Prostate gland (tissue), 2 donors: ENCODE measurements at regions not wholly inside any gene's neighbourhood (a gene's known extent, or its start where the extent isn't known, plus 50 kb on each side); places are given as distances from the start of the nearest gene placed in this dataset.
A peak's percentile ranks its signal among the peaks of the same experiment; 100 is the strongest.
"Not testable (repeated sequence)": the region's sequence is repeated elsewhere in the genome, so short reads cannot be mapped to it uniquely, and the experiment has no call there.

Source experiments
- DNase-seq: peaks from one replicate; pipeline ENCODE4 v3.0.0-alpha.2; 2019; ENCODE audit warnings: low spot score
- H3K27ac ChIP-seq, 2 donors: fragments of 200-600 bp; sonication (generic); 2 replicates each; pipeline ENCODE4 v1.5.1; 2017 to 2019
- H3K27me3 ChIP-seq: fragments of 200-600 bp; sonication (generic); replicated peaks from 2 replicates; pipeline ENCODE4 v1.5.1; 2019; ENCODE audit not compliant: insufficient read depth
- H3K36me3 ChIP-seq, 2 donors: fragments of 200-600 bp; sonication (generic); 1 replicate in 1 of 2; 2 replicates in 1 of 2; pipeline versions ENCODE4 v1.5.1 to v1.8.1; 2017 to 2019
- H3K4me1 ChIP-seq: fragments of 200-600 bp; sonication (generic); replicated peaks from 2 replicates; pipeline ENCODE4 v1.5.1; 2019
- H3K4me3 ChIP-seq, 2 donors: fragments of 200-600 bp; sonication (generic); 2 replicates each; pipeline ENCODE4 v1.5.1; 2017 to 2019
- H3K9me3 ChIP-seq: fragments of 200-600 bp; sonication (generic); 2 replicates; pipeline ENCODE4 v1.5.1; 2017
- CTCF ChIP-seq, 4 experiments: fragments of 200-600 bp in 2 of 4; fragments of 450-650 bp in 2 of 4; sonication (generic) in 2 of 4; IDR thresholded peaks; 1 replicate in 3 of 4; 2 replicates in 1 of 4; pipeline ENCODE4 v1.5.1; 2016 to 2019; ENCODE audit warnings: antibody characterized with exemption in 4 of 4, mild to moderate bottlenecking in 2 of 4, moderate library complexity in 2 of 4
- POLR2A ChIP-seq: fragments of 450-650 bp; IDR thresholded peaks from one replicate; pipeline ENCODE4 v1.6.1; 2016; ENCODE audit warnings: antibody characterized with exemption, mild to moderate bottlenecking
- POLR2AphosphoS5 ChIP-seq: sonication (generic); formaldehyde crosslinking; IDR thresholded peaks from one replicate; pipeline ENCODE4 v1.6.1; 2017; ENCODE audit warnings: antibody characterized with exemption
- WGBS: methylation state at CpG from one replicate; pipeline ENCODE4 v1.1.5; 2018; 5-methylcytosine and 5-hydroxymethylcytosine counted together
- intact Hi-C: fragments of 100-400 bp; cut with DNase I; formaldehyde crosslinking; loops from one replicate; pipeline ENCODE4 v1.14.2; 2022

GRCh38 chr5:130937046-130937445 lies 228.0 kb downstream of the HINT1 start:
- DNase-seq = no peak
- WGBS = 75% methylated on average over 2 of the region's 2 CpGs
- no peaks in the 10 kb centered on the region for H3K9me3 ChIP-seq

GRCh38 chr5:130923543-130924124 lies 241.4 kb downstream of the HINT1 start:
- intact Hi-C loops = no loop called here
- H3K4me3 ChIP-seq = no peak overlapping the region
- no peaks in the 10 kb centered on the region for H3K4me1 ChIP-seq
- TF ChIP-seq POLR2A = no peak
- TF ChIP-seq POLR2AphosphoS5 = no peak
- no peak for TF ChIP-seq CTCF (IDR thresholded peaks at IDR 0.05)
- H3K9me3 ChIP-seq = no peaks in the 10 kb centered on the region
- no peaks in the 10 kb centered on the region for H3K36me3 ChIP-seq
- H3K27me3 ChIP-seq = no peaks in the 10 kb centered on the region
- H3K27ac ChIP-seq = no peak overlapping the region
- WGBS = 90% methylated on average over 3 of the region's 3 CpGs
- no peak for DNase-seq

More at GRCh38 chr5:130937046-130937445, 228.0 kb downstream of the HINT1 start:
- intact Hi-C loops = no loop called here
- H3K4me1 ChIP-seq = no peaks in the 10 kb centered on the region
- no peak overlapping the region for H3K27ac ChIP-seq
- H3K27me3 ChIP-seq = no peaks in the 10 kb centered on the region
- no peaks in the 10 kb centered on the region for H3K36me3 ChIP-seq
- no peak for TF ChIP-seq POLR2A
- no peak for TF ChIP-seq CTCF (IDR thresholded peaks at IDR 0.05)
- no peak for TF ChIP-seq POLR2AphosphoS5
- no peak overlapping the region for H3K4me3 ChIP-seq

GRCh38 chr5:130912088-130912487 lies 253.0 kb downstream of the HINT1 start:
- H3K4me1 ChIP-seq = no peaks in the 10 kb centered on the region
- H3K27ac ChIP-seq = no peak overlapping the region
- no peaks in the 10 kb centered on the region for H3K36me3 ChIP-seq
- no peaks in the 10 kb centered on the region for H3K9me3 ChIP-seq
- no peak overlapping the region for H3K4me3 ChIP-seq
- TF ChIP-seq POLR2A = no peak
- no peak for TF ChIP-seq POLR2AphosphoS5
- TF ChIP-seq CTCF (IDR thresholded peaks at IDR 0.05) = no peak
- H3K27me3 ChIP-seq = no peaks in the 10 kb centered on the region
- intact Hi-C loops = no loop called here
- no peak for DNase-seq

- 44% methylated on average over 3 of the region's 3 CpGs for WGBS
- no peak overlapping the region for H3K27ac ChIP-seq
- intact Hi-C loops = no loop called here
- H3K4me1 ChIP-seq = no peaks in the 10 kb centered on the region
- no peak for DNase-seq
- no peaks in the 10 kb centered on the region for H3K36me3 ChIP-seq
- H3K4me3 ChIP-seq = no peak overlapping the region
- H3K27me3 ChIP-seq = no peaks in the 10 kb centered on the region
- TF ChIP-seq POLR2AphosphoS5 (peak; percentile 65), CTCF (IDR thresholded peaks at IDR 0.05) (no peak), POLR2A (no peak)
- H3K9me3 ChIP-seq = no peaks in the 10 kb centered on the region
Observed at GRCh38 chr5:130908186-130908585, 256.9 kb downstream of the HINT1 start.

GRCh38 chr5:130897537-130898195 lies 267.4 kb downstream of the HINT1 start:
- DNase-seq, H3K4me3 ChIP-seq, H3K4me1 ChIP-seq, H3K27me3 ChIP-seq, H3K9me3 ChIP-seq, H3K27ac ChIP-seq, H3K36me3 ChIP-seq, intact Hi-C loops: not testable (repeated sequence)
- 66% methylated on average over 24 of the region's 24 CpGs for WGBS

GRCh38 chr5:130897181-130897536 lies 267.9 kb downstream of the HINT1 start:
- H3K9me3 ChIP-seq, DNase-seq, H3K27me3 ChIP-seq, H3K36me3 ChIP-seq, H3K4me1 ChIP-seq, intact Hi-C loops, H3K27ac ChIP-seq, H3K4me3 ChIP-seq: not testable (repeated sequence)
- WGBS = 86% methylated on average over 2 of the region's 2 CpGs
